GM18520 (cell line): ENCODE measurements at regions not wholly inside any gene's neighbourhood (a gene's known extent, or its start where the extent isn't known, plus 50 kb on each side); places are given as distances from the start of the nearest gene placed in this dataset.

Experiments used
- ATAC-seq: cut with Tn5 transposase; IDR thresholded peaks from one replicate; pipeline ENCODE4 v1.9.1; 2021; ENCODE audit not compliant: unreplicated experiment

DNA sequence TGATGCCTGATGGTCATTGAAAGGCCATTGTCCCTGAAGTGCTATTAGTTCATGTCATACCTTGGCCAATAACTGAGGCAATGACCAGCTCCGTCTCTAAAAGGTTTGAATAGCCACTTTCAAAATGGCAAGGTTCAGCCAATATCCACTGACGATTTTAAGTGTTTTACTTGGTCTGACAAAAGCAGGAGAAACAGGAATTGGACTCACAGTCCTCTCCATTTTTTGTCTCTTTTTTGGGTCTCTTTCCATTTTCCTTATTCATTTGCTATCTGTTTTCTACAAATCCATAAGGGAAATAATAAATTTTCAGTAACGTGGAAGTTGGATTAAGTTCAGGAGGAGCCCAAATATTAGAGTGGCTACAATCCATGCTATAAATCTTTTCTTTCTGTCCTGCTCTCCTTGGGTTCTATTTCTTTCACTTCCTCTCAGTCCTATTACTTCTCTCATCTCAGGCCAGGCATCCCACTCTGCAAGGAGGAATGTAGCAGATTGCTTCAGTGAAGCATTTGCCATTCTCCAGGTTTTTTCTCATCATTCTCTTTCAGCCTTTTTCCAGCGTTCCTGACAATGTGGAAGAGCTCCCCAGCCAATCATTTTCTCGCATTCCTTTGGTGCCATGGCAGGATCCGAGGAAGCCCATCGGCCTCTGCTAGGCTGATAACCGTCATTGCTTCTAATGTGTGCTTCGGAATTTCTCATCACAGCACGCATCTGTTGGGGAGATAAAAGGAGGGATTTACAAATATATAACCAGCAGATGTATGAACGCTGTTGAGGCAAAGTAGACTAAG is 414.5 kb downstream of the ADGRL2 start:
- ATAC-seq: no peak

DNA sequence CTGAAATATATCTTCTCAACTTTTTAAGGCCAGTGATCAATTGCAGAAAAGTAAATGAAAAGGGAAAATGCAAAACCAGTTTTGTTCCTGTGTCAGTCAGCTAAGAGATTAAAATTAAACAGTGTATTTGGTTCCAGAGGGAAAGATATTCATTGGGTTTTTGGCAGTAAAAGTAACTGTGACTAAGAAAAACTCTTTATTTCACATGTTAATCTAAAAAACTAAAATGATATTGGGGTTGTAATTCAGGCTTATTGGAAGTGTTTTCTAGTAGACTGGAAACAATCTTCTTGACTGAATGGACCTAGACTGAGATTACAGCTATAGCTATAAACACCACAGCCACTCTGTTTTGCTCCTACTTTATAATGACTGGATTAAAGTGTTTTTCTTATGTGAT is 413.9 kb downstream of the ADGRL2 start:
- ATAC-seq: no peak

DNA sequence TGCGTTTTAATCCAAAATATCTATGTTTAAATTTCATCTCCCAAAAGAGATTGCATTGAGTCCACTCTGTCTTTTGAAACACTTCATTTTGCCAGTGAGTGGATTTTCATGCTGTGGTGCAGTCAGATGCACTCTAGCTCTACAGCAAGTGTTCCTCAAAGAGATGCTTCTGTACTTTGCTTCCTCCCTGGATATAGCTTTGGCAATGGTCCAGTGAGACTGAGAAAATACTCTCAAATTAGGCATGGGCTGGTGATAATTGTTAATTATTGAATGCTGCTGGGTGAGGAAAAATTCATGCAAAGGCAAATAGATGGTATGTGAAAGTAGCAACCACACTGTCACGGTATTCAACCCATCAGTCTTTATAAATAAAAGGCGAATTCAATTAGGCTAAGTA is 396.9 kb downstream of the ADGRL2 start:
- no peak for ATAC-seq

DNA sequence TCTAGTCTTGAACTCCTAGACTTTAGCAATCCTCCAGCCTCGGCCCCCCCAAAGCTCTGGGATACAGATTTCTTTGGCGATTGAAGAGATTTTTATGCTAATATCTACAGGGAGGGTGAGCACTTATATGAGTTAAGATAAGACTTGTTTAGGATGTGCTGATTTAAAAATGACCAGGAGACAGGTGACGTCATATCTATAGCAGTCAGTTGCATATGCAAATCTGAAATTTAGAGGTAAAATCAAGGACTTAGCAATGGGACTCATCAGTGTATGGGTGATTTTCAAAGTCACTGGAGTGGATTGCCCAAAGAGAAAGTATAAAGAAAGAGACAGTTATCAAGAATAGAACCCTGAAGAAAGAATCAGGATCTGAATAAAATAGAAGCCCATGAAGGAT is 394.5 kb downstream of the ADGRL2 start:
- no peak for ATAC-seq

DNA sequence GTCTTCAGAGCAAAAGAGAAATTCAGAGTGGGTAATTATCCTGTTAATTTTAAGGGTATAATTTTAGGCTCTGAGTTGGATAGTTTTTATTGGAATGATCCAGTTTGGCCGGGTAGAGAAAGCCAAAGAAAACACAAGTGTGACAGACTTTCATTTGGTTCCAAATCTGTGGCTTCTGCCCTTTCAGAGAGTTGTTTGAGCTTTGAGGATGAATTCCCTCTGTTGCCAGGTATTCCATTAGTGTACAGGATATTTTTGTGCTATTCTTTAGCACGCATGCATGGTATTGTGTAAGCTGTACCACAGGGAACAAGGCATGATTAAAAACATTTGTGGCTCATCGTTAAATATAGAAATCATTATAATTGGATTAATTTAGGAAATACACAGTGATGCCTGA is 384.4 kb downstream of the ADGRL2 start:
- ATAC-seq: no peak

DNA sequence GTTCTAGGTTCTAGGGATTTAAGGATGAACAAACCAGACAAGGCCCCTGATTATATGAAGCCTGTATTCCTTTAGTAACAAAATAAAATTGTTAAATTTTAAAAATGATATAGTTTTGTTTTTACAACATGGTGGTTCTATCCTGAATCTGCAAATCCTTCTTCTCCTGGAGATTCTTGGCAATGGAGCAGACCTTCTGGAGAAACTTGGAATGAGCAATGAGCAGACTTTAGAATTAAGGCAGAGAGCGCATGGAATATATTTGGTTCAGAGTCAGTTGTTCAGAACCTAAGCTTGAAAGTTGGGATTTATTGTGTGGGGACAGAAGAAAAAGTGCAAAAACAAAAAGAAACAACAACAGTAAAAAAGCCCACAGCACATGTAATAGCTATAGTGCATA is 381.1 kb downstream of the ADGRL2 start:
- ATAC-seq: no peak

DNA sequence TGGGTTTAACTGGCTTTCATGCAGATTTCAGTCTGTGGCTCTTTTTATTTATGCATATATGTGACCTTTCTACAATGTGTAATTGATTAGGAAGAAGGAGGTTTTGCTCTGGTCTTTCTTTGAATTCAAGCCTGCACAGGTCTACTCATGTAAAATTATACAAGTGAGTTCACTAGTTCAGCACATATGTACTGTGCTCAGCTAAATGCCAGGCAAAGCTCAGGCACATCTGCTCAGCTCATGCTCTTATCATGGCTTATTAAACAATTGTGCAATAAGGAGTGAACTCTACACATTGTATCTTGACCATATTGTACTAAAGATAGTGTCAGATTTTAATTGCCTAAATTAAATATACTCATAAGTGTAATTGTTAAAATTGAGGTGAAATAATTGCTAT is 378.4 kb downstream of the ADGRL2 start:
- no peak for ATAC-seq

DNA sequence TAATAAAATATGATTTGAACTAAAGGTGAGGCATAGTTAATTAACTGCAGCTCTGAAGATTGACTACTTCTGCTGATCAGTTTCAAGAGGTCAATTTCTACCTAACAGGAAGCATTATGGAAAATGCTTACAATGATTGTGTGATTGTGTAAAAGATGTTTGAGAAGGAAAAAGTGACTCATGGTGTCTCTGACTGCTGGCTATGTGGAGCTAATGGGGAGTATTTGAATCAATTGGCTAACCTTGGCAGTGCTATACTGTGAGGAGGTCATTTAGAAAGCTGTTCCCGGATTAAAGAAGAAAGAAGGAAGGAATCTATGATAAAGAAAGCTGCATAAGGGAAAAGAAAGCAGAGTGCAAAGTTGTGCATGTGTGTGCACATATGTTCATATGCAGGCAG is 376.5 kb downstream of the ADGRL2 start:
- ATAC-seq: no peak

DNA sequence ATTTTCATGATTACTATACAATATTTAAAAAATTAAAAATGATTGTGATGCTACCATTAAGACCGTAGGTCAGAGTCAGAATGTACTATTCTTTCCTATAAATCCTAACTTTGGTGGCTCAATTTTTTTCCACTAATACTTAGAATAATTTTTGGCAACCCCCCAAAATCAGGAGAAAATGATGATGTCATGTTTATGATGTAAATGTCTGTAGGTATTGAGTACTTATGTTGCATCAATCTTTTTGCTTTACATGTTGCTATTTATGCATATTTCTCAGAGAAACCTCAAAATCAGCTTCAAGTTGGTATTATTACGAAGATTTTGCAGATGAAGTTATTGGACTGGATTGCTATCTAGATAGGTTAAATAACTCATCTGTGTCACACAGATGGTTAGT is 371.2 kb downstream of the ADGRL2 start:
- no peak for ATAC-seq

DNA sequence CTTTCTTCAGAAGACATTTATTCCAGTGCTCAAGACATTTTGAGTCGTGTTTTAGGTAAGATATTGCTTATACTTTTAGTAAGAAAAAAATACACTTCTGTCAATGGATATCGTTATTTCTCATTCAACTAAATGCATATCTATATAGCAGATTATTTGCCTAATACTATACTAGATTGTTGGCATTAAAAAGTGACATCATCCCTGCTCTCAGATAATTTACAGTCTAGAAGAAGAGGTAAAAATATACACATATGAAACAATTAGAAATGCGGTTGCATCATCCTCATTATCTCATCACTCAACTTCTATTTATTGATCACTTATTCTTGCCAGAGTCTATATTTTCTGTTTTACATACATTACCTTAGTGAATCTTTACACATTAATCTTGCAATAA is 367.7 kb downstream of the ADGRL2 start:
- no peak for ATAC-seq

DNA sequence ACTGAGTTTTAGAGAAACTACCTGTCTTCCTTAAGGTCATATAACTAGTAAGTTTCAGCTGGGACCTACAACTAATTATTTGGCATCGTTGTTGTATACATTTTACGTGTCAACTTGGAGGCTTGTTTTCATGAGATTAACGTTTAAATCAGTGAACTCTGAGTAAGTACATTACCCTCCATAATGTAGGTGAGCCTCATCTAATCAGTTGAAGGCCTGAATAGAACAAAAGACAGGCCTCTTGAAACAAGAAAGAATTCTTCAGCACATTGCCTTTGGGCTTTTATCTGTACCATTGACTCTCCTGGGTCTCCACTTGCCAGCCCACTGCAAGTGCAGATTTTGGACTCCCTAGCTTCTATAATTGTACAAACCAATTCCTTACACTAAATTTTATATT is 364.6 kb downstream of the ADGRL2 start:
- ATAC-seq: no peak

DNA sequence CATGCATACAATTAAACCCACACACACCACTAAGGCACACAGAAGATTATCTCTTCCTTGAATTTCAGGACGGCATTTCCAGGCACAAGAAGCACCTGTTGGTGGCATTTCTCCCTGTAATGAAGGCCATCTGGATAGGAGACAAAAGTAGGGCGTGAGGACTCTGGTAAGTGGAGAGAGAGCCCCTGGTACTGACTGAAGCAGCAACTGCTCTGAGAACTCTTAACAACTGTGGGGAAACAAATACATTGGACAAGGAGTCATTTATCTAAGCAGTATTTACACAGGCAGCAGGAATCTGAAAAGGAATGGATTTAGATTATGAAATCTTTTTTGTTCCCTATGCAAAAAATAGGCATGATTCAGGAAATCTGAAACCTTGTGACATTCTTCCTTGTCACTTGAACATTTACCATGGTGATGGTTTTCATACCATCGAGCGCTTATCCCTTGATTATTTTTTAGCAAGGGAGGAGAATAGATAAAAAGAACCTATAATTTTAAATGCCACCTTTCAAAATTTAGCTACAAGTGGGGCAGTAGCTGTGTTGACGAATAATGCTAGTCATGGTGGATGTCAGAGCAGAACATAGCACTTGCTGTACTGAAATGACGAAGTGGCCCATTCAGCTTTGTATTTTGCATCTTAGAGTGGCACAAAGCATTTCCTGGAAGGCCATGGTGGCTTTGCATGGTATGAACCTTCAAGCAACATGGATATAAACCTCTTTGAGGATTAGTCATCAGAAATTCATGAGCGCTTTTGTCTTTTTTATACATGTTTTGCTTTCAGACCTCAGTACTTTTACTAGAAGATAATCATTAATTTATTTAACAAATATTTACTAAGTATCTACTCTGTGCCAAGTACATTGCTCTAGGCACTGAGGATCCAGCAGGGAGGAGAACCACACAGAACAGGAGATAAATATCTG is 362.0 kb downstream of the ADGRL2 start:
- peak; percentile 38 for ATAC-seq

DNA sequence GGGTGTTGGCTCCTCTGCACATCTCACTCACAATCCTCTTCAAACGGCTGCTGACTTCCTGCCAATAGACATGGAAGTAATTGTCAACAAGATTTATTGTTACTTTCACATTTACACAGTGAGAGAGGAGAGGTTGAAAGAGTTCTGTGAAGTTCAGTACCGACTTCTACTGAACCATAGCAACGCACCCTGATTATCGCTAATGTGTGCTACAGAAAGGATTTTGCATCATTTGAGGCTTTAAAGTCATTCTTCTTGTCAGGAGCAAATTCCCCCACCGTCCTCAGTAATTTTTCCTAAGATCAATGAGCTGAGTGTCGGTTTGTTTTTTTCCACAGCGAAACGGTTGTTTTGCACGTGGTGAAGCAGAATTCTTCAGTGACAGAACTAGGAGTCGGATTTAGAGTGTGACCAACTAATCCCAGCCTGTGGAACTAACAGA is 361.0 kb downstream of the ADGRL2 start:
- peak; percentile 57 for ATAC-seq

DNA sequence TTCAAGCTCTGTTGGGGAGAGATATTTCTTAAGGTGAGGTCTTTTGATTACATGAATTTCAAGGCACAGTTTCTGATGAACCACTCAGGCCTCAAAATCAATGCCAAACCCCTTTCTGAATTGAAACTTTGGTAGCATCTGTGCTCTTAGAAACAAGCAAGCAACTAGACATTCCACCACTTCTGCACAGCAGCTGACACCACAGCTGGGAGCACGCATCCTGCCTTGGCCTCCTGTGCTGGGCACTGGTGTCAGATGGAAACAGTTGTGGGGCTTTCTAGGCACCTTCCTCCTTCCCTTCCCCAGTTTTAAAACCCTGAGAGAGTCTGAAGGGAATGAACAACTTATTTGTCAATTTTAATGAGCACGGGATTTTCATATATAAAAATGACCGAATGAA is 360.2 kb downstream of the ADGRL2 start:
- no peak for ATAC-seq

DNA sequence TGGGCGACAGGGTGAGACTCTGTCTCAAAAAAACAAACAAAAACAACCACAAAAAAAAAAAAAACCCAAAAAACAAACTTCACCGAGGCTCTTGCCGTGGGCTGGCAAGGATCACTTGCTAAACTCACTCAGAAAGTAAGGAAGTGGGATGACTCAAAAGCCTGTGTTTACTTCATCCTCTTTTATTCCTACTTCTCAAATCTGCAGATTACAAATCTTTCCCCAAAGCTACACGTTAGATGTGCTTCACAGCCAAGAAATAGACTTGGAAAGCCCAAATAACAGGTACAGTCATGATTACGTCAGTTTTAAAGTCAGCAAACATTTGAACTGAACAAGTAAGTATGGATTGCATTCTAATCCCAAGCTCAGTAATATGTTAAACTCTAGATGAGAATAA is 359.3 kb downstream of the ADGRL2 start:
- no peak for ATAC-seq

DNA sequence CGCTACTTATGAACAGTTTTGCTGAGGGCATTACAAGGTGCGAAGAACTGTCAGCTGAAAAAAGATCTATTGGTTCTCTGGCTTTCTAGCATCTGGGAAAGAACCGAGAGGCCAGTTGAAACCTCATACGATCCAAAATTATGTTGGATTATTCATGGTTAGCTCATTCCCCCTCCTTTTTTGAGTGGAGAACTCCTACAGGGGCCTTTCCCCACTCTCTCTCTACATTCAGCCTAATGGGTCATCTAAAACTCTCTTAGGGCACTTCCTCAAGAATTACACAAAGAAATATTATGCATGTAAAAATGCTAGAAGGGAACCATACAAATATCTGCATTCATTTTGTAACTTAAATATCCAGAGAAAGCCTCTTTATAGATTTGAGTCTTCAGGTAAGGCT is 358.2 kb downstream of the ADGRL2 start:
- ATAC-seq: no peak

DNA sequence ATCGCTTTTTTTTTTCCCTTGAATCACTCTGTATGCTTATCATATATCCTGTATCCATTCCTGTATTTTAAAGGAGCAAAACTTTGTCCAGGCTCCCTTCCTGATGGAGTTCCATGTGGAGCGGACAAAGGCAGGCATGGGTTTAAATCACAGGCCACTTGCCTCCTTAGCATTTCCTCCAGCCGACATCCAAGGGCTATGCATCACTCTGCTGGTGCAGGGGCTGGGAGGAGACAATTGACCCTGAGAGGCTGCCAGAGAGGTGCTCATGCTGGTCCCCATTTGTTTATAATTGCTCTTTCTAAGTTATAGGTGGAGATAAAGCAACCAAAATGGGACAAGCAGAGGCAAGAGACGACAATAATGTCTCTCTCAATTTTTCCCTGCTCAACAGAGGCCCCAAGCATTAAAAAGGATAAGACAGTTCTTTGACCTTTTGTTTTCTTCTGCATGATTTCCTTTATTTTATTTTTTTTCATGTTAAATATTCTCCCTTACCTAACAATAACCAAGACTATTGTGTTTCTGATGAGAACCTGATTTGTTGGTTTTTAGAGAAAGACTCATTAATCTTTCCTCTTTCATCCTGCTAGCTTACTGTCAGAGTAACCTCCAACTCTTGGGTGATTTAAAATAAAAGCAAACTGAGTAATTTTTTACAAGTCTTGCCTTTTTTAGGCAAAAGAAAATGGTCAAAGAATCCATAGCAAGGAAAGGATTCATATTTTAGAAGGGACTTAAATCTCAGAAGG is 353.7 kb downstream of the ADGRL2 start:
- ATAC-seq: no peak

DNA sequence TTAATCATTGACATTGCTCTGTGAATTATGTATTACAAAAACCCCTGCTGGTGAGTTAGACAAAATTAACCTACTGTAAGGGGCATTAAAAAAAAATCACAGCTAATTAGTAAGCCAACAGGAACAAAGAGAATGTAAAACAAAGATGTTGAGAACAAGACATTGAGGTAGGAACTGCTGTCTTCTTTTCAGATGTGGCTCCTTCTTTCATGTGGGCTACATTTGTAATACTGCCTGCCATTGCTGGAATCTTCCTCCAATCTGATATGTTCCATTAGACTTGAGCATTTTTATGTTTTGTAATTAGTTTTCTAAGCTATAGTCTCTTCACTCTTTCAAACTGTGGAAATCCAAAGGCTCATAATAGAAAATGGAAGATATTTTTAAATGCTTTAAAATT is 353.0 kb downstream of the ADGRL2 start:
- no peak for ATAC-seq

DNA sequence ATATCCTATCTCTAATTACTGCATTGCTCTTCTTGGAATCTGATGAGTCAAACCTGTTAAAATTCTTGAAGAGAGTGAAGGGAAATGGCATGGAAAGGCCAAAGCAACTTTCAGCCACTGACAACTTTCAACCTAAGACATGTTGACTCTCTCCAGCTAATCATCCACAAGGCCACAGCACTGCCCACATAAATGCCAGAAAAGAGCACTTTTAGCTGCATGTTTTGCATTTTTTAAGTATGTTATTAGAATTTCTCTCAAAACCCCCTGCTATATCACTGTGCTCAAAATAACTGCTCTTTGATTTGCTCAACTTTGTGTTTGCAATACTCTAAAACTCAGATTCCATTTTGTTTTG is 352.5 kb downstream of the ADGRL2 start:
- ATAC-seq: peak; percentile 42

DNA sequence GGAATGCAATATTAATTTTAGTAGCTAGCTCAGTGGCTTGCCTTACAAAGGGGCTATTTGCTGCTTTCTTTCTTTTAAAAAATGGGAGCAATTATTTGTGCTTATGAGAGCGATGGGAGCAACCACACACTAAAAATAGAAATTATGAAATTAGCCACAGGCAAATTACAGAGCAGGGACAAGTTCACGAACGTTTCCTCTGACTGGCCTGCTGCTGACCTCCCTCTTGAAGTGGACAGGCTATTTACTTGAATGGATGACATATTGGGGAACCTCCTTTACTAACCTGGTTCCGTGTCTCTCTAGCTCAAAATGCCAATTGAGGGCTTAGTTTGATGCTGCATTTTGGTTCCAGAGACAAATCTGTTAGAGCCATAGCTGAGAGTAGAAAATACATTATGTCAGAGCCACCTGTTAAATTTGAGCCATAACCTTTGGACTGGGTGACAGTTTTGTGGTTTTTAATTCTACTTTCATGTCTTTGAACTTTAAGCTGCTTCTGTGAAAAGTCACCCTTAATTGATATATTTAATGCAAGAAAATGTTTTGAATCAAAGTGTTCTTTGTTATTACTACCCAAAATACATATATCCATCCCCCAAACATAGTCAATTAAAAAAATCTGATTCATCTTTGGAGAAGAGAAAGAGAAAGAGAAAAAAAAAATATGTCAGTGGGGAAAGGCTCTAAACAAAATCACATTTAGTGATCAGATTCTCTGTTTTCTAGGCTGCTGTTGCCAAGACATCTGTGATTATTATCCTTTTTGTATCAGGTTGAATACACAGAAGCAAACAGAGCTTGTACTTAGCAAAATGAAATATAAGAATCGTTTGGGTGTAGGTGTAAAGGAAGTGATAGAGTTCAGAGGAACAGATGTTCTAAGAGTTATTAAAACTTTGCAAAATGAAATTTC is 351.9 kb downstream of the ADGRL2 start:
- peak; percentile 52 for ATAC-seq
